HEK293T (cell line): ENCODE measurements at regions not wholly inside any gene's neighbourhood (a gene's known extent, or its start where the extent isn't known, plus 50 kb on each side); places are given as distances from the start of the nearest gene placed in this dataset.

Experiments
- CTCF ChIA-PET: fragments of 350-600 bp; formaldehyde crosslinking; extraction: SDS; loops from one replicate; lab custom pipeline; 2021; ENCODE audit warnings: antibody characterized with exemption, inconsistent platforms; lab: Yijun Ruan, JAX
- POLR2A ChIA-PET: fragments of 350-600 bp; formaldehyde crosslinking; extraction: SDS; loops from one replicate; lab custom pipeline; 2020; ENCODE audit warnings: antibody characterized with exemption, inconsistent platforms; lab: Yijun Ruan, JAX
- DNase-seq: peaks from one replicate; pipeline ENCODE4 v3.0.0; 2012; ENCODE audit warnings: mixed read lengths; ENCODE audit errors: extremely low spot score
- ARNT ChIP-seq: fragments of 450-650 bp; IDR thresholded peaks from 2 replicates; pipeline ENCODE4 v1.6.1; 2017; ENCODE audit warnings: mild to moderate bottlenecking
- BHLHE40 ChIP-seq: fragments of 450-650 bp; IDR thresholded peaks from 2 replicates; pipeline ENCODE4 v1.6.1; 2016; ENCODE audit warnings: mild to moderate bottlenecking, moderate library complexity, borderline replicate concordance
- CTBP1 ChIP-seq: fragments of 450-650 bp; IDR thresholded peaks from 2 replicates; pipeline ENCODE4 v1.6.1; 2016; ENCODE audit warnings: borderline replicate concordance
- ELF4 ChIP-seq: fragments of 450-650 bp; IDR thresholded peaks from 2 replicates; pipeline ENCODE4 v1.6.1; 2017; ENCODE audit warnings: antibody characterized with exemption
- FOXA1 ChIP-seq: fragments of 450-650 bp; IDR thresholded peaks from 2 replicates; pipeline ENCODE4 v1.6.1; 2016; ENCODE audit warnings: mild to moderate bottlenecking
- FOXK2 ChIP-seq: fragments of 450-650 bp; IDR thresholded peaks from 2 replicates; pipeline ENCODE4 v1.6.1; 2016; ENCODE audit warnings: mild to moderate bottlenecking
- FOXM1 ChIP-seq: fragments of 450-650 bp; IDR thresholded peaks from 2 replicates; pipeline ENCODE4 v1.6.1; 2017; ENCODE audit warnings: mild to moderate bottlenecking, borderline replicate concordance
- HDGF ChIP-seq: fragments of 450-650 bp; IDR thresholded peaks from 2 replicates; pipeline ENCODE4 v1.6.1; 2017; ENCODE audit warnings: antibody characterized with exemption, borderline replicate concordance
- L3MBTL2 ChIP-seq: fragments of 450-650 bp; conservative IDR thresholded peaks from 2 replicates; pipeline ENCODE4 v1.6.1; 2016; ENCODE audit warnings: mild to moderate bottlenecking
- LEF1 ChIP-seq: fragments of 450-650 bp; IDR thresholded peaks from 2 replicates; pipeline ENCODE4 v1.6.1; 2017; ENCODE audit warnings: mild to moderate bottlenecking, borderline replicate concordance
- NFRKB ChIP-seq: fragments of 450-650 bp; IDR thresholded peaks from 2 replicates; pipeline ENCODE4 v1.6.1; 2016; ENCODE audit warnings: mild to moderate bottlenecking, moderate library complexity
- SP1 ChIP-seq: fragments of 450-650 bp; IDR thresholded peaks from 2 replicates; pipeline ENCODE4 v1.6.1; 2017
- SUZ12 ChIP-seq: fragments of 450-650 bp; IDR thresholded peaks from 2 replicates; pipeline ENCODE4 v1.6.1; 2016; ENCODE audit warnings: mild to moderate bottlenecking
- TARDBP ChIP-seq: fragments of 450-650 bp; IDR thresholded peaks from 2 replicates; pipeline ENCODE4 v1.6.1; 2016
- ZNF384 ChIP-seq: fragments of 450-650 bp; IDR thresholded peaks from 2 replicates; pipeline ENCODE4 v1.6.1; 2016
- TF ChIP-seq, protein P1 (sequence below): fragments of 450-650 bp; IDR thresholded peaks from 2 replicates; pipeline ENCODE4 v1.6.1; 2016

DNA sequence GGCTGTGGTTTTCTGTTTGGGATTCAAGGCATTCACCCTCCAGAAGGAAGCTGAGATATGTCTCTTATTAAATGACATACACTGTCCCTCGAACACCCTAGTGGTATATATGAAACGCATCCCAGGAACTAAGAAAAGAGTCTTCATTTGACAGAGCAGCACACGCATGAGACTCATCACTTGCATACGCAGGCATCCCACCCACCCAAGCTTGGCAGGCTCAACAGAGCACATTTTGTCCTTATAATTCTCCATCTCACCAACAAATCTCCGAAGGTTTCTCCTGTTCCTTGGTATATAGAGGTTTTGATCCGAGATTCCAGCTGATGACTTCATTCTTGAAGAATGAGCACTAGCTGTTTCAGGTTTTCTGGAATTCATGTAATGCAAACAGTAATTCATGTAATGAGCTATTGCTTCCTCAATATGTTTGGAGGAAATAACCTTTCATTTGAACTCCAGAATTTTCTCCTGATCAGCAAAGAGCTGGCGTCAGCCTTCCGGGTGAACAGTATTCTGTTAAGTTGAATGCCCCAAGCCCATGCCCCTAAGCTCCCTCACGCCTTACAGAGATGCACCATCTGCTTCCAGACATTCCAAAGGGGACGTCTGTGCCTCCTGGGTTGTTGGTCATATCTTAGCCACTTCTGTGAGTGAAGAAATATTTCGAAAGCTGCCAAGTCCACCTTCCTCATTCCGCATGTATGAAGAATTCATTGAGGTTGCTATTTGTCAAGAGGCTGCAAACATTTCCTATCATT lies 66.0 kb upstream of the CDH4 start:
- TF ChIP-seq LEF1 (no peak), L3MBTL2 (no peak), CTBP1 (no peak), ARNT (no peak), HDGF (no peak), TARDBP (no peak), BHLHE40 (no peak), ELF4 (no peak), SP1 (no peak), ZNF384 (no peak), FOXM1 (no peak), FOXA1 (no peak), FOXK2 (no peak)
- TF ChIP-seq, protein P1, sequence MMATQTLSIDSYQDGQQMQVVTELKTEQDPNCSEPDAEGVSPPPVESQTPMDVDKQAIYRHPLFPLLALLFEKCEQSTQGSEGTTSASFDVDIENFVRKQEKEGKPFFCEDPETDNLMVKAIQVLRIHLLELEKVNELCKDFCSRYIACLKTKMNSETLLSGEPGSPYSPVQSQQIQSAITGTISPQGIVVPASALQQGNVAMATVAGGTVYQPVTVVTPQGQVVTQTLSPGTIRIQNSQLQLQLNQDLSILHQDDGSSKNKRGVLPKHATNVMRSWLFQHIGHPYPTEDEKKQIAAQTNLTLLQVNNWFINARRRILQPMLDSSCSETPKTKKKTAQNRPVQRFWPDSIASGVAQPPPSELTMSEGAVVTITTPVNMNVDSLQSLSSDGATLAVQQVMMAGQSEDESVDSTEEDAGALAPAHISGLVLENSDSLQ = no peak
- ChIA-PET POLR2A (no interaction called here), CTCF (interaction anchor here (0.6 kb wide), 2 partner anchors 37 to 77 kb away, joined by 3 to 4 read pairs; no protein-coding TSS in a partner anchor)
- no peak for DNase-seq

DNA sequence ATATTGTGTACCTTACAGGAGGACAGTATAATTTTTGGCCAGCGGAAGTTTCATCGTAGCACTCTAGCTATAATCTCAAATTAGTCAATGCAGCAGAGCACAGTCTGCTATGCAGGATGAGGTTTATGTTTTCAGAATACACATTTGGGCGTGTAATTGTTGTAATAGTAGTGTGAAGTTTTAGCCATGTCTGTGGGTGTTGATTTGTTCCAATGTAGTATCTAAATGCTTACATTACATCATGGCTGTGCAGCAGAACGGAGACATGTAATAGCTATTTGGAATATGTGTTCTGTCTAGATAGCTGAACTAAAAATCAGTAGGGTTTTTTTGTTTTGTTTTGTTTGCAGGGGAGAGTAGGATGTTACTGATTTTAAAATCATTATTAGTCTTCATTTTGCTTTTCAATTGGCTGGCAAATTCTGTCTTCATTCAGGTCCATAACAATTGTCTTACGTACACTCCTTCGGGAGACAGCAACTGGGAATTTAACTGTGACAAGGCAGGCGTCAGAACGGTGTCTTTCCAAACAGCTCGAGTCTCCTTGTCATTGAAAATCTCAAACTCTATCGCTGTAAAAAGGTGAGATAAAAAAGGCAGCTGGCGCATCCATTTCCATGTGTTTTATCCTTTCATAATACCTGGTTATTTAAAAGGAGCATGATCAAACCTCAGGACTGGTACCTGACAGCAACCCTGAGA lies 65.1 kb upstream of the CDH4 start:
- no peak for DNase-seq
- ChIA-PET POLR2A (no interaction called here), CTCF (interaction anchor here (0.6 kb wide), 1 partner anchor 76 kb away, joined by 4 read pairs; no protein-coding TSS in a partner anchor)
- TF ChIP-seq BHLHE40 (no peak), CTBP1 (no peak), FOXM1 (no peak), ZNF384 (no peak), LEF1 (no peak), ARNT (no peak), SP1 (no peak)

DNA sequence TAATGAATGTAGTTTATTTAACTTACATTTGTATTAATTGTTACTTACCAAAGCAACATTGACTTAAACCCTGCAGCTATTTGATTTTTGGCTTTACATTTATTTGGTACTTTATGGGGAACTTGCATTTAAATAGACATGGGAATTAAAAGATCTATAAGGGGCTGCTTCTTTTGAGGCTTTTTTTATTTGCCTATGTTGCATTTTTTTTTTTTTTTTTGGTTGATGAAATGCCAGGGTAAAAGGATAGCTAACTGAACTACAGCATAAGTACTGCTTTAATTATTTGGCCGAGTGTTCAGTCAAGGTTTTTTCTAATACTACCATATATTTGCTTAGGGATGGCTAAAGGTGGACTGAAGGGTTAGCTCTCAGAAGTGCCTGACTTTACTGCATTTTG lies 62.5 kb upstream of the CDH4 start:
- TF ChIP-seq ELF4 = no peak
- TF ChIP-seq CTBP1 = no peak
- TF ChIP-seq FOXA1 = no peak
- no peak for TF ChIP-seq SUZ12
- no peak for TF ChIP-seq HDGF
- no peak for TF ChIP-seq NFRKB
- DNase-seq = no peak
- CTCF ChIA-PET = no interaction called here
- POLR2A ChIA-PET = no interaction called here

DNA sequence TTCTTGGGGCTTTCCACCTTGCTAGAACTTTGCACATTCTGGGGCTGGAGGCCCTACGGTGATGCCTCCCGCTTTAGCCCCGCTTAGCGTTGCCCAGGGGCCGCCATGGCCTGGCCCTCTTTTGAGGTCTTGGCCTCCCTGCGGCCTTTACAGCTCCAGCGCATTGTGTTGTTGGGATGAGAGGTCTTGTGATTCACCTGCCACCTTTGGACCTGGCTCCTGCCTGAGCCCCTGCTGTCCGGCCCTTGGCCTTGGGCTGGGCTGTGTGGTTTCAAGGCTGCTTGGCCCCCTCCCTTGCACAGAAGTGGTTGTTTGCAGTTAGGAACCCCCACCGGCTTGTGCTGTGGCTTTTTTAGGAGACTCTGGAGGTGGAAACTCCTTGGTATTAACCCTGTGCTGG lies 61.0 kb upstream of the CDH4 start:
- ChIA-PET CTCF (no interaction called here), POLR2A (no interaction called here)
- no peak for DNase-seq
- TF ChIP-seq ARNT (no peak), CTBP1 (no peak), FOXA1 (no peak), ELF4 (no peak), BHLHE40 (no peak), L3MBTL2 (no peak), HDGF (no peak), ZNF384 (no peak), FOXK2 (no peak), SUZ12 (no peak), SP1 (no peak), FOXM1 (no peak), NFRKB (no peak)
- TF ChIP-seq, protein P1 = no peak

DNA sequence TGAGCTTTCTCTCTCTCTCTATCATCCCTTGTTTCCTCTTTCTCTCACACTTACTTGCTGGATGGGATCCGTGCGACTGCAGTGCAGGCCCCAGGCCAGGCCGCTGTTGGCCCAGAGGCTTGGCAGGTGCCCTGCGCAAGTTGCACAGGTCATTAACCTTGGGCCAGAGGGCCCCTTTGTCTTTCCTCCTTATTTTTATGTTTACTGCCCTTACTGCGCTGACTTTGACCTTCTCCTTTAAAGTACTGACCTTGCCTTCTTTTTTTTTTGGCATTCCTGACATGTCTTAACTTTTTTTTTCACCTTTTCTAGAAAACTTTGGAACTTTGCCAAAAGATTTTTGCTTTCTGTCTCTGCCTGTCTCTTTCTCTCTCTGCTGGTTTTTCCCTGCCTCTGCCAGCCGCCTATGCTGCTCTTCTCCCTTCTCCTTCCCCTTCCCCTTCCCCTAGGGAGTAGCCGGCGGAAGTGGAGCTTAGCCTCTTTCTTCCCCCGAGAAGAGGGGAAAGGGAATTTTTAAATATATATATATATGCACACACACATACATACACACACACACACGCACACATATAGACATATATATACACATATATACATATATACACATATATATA lies 59.6 kb upstream of the CDH4 start:
- TF ChIP-seq ZNF384 = no peak
- TF ChIP-seq BHLHE40 = no peak
- no peak for TF ChIP-seq SP1
- TF ChIP-seq ARNT = no peak
- no peak for TF ChIP-seq L3MBTL2
- TF ChIP-seq LEF1 = no peak
- TF ChIP-seq CTBP1 = no peak
- TF ChIP-seq, protein P1 = no peak
- no peak for TF ChIP-seq FOXK2
- no peak for TF ChIP-seq SUZ12
- TF ChIP-seq FOXM1 = no peak
- no peak for TF ChIP-seq TARDBP
- no peak for TF ChIP-seq HDGF
- TF ChIP-seq FOXA1 = no peak
- no peak for DNase-seq
- ChIA-PET POLR2A (no interaction called here), CTCF (no interaction called here)
